Left hindlimb (tissue), 1 donor: ENCODE measurements at regions not wholly inside any gene's neighbourhood (a gene's known extent, or its start where the extent isn't known, plus 50 kb on each side); places are given as distances from the start of the nearest gene placed in this dataset.

Experiments used
- DNase-seq: peaks from one replicate; pipeline ENCODE4 v3.0.0-alpha.2; 2018

DNA sequence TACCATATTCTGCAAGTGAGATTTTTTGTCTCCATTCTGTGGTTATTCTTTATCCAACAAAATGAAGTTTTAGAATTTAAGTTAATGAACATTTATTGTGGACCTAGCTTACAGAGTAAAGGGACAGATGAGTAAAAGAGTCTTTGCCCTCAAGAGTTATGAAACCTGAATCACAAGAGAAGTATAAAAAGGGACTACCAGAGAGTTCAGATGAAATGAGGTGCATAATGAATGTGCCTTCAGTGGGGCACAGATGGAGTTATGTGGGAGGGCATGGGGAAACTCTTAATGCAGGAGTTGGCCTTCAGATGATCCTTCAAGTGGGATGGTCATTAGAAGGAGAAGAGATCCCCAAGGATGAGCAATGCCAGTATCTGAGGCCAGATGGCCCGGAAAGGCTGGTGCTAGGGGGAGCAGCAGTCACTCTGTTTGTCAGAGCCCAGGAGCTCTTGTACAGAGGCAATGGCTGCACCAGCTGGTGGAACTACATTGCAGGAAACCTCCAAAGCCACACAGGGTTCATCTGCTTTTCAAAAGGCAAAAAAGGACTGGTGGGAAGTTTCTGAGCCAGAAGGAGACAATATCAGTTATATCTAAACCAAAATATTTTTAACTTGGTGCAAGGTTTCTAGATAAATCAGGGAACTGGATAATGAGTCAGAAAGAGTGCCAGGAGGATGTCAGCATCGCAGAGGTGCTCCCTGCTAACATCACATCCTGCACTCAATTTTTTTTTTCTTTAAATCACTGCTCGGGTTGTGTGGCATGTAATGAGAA lies 162.0 kb downstream of the KLF6 start:
- DNase-seq = no peak

DNA sequence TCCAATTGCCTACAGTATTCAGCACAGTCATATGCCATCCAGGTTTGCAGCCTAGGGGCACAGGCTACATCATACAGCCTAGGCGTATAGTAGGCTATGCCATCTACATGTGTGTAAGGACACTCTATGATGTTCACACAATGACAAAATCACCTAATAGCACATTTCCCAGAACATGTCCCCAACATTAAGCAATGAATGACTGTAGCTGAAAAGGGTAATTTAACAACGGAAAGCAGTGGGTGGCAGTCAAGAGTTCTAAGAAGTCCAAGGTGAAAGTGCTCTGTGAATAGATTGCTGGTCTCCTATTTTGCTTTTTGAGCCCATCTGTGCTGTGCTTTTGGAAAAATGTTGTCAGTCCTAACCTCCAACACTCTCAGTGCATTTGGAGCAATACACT lies 162.6 kb downstream of the KLF6 start:
- no peak for DNase-seq

DNA sequence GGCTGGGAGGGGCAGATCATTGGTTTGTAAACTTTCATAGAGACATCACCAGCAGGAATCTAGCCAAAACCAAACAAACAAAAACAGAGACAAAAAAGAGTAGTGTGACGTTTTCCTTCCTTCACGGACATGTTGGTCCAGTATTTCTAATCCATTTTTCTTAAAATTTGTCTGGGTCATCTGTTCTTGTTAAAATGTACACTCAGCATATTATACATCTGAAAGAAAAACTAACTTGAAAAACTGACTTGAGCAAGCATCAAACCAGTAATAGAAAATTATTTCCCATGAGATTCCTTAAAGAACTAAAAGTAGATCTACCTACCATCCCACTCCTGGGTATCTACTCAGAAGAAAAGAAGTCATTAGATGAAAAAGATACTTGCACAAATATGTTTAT lies 164.2 kb downstream of the KLF6 start:
- DNase-seq = no peak

DNA sequence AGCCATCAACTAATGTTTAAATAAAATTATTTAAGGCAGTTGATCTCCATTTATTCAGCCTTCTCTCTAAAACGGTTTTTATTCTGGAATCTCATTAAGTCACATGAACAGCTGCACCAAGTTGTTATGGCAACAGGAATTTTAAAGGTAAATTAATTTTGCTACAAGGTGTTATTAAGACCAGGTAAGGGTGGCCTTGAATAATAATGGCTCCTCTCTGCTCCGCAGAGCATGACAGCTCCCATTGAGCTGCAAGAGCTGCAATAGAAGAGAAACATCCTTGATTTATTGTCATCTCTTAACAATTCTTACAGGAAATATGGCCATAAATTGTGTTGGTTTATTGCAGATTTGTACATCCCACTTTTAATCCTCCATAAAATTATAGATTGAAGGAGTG lies 165.8 kb downstream of the KLF6 start:
- DNase-seq = no peak

DNA sequence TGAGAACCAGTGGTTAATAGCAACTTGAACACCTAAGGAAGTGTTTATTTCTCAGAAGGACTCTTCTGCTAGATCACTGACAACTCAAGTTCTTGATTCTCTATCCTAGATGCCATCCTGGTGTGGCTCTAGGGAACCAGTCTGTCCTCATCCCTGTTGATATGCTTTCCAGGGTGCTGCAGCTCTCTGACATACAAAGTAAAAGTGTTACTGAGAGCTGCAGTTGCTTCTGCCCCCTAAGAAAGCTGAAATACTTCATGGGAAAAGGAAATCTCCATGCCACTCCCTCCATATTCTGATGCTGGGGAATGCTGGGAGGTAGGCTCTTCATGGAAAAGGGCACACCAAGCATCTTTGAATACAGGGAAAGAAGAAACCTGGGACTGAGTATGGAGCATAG lies 168.1 kb downstream of the KLF6 start:
- no peak for DNase-seq

DNA sequence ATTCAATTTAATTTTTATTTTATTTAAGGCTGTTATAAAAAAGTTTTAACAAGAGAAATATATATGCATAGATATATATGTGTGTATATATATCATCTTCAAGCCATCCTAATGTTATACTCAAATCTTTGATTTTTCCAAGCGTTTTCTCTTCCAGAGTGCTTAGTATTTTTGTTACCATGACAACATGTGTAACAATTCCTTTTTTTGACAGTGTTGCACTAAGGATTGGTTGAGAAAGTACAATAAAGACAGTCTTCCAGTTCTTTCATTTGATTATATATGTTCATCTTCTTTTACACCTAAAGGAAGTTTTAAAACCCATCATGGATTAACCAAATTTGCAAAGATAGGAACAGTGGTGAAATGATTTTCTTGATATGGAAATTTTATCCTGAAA lies 171.7 kb downstream of the KLF6 start:
- no peak for DNase-seq

DNA sequence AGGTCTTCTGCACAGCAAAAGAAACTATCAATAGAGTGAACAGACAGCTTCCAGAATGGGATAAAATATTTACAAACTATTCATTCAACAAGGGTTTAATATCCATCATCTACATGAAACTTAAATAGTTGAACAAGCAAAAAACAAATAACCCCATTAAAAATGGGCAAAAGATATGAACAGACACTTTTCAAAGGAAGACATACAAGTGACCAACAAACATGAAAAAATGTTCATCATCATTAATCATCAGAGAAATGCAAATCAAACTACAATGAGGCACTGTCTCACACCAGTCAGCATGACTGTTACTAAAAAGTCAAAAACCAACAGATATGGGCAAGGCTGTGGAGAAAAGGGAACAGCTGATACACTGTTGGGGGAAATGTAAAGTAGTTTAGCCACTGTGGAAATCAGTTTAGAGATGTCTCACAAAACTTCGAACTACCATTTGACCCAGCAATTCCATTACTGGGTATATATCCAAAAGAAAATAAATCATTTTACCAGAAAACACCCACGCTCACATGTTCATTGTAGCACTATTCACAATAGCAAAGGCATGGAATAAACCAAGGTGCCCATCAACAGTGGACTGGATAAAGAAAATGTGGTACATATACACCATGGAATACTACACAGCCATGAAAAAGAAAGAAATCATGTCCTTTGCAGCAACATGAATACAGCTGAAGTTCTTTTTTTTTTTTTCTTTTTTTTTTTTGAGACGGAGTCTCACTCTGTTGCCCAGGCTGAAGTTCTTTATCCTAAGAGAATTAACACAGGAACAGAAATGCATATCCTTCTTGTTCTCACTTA lies 172.6 kb downstream of the KLF6 start:
- DNase-seq = no peak

DNA sequence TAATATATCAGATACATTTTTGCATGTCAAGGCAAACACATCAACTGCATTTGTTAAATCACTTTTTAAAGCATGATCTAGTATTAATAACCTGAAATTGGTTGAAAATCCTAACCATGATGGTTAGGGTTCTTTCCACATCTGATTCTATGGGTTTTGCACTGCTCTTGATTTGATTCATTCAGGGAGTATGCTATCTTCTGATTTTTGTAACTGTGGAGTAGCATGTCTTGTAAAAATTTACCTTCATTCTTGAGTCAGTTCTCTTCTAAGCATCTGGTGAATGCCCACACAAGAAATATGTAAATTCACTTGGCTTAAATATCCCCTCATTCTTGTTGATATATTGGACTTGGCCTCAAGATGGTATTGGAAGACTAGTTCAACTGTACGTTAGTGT lies 178.7 kb downstream of the KLF6 start:
- DNase-seq = no peak

DNA sequence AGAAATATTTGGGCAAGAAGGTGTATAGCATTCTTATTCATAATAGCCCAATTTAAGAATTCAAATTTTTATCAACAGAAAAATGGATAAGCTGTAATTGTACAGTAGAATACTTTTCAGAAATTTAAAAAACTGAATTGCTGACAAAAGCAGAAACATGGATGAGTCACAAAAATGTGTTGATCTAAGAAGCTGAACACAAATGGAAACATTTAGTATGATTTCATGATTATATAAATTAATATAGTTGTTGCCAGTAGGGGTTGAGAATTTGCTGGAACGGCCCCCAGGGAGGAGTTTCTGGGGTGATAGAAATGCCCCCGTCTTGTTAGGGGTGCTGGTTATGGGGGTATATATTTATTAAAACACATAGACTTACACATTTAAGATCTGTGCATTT lies 179.1 kb downstream of the KLF6 start:
- no peak for DNase-seq

DNA sequence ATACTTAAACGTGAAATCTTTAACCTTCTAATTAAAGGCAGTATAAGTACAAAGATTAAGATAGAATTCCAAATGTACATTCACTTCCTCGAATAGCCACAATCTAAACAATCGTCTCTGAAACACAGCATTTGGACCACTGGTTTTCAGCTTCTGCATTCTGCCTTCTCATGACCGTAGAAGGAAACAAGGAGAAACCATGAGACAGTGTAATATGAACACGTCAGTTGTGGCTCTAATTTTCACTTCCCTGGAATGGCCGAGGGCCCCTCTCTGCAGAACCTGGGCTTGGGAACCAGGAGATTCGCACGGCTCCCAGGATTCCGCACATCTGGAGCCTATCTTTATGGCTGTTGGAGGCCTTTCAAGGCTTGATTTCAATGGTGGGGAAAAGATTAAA lies 189.3 kb downstream of the KLF6 start:
- DNase-seq = no peak

DNA sequence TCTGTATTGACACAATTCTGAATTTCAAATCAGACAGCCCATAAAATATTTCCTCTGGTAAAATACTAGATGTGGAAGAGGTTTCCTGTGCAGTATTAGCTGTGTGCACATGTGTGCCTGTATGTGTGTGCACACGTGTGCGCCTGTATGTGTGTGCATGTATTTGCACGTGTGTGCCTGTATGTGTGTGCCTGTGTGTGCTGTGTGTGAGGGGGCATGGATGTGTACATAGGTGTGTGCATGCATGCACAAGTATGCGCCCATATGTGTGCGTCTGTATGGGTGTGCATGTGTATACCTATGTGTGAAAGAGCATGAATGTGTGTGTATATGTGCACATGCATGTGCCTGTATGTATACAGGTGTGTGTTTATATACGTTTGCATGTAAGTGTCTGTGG lies 191.4 kb downstream of the KLF6 start:
- DNase-seq = no peak

DNA sequence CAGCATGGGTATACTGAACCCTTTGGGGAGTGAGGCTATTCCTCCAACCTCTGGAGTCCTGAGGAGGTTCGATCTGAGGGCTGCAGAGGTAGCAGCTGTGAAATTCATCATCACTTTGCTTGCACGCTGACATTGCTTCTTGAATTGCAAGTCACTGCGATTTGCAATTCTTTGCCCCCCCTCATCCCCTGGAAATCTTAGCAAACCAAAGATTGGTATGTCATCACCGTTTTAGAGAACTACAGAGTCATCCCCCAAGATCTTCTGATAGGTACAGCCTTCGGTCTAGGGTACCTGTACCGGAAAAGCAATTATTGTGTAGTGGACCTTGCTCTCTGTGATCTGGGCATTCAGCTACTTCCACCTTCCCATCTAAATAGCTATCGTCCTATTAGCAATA lies 192.6 kb downstream of the KLF6 start:
- no peak for DNase-seq

DNA sequence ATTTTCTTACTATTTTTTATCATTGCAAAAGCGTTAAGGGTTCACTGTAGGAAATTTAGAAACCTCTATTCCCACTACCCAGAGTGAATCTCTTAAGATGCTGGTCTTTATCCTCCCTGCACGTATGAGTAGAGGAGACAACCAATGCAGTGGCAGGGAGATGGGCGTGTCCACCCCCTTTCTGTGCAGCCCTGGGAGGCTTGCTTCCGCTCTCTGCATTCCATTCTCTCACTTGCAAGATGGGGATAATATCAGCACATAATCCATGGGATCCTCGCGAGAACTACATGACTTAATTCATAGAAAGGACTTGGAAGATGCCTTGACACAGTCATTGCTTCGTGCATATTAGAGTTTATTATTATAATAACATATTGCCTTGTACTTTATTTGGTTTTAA lies 196.2 kb downstream of the KLF6 start:
- DNase-seq = no peak

DNA sequence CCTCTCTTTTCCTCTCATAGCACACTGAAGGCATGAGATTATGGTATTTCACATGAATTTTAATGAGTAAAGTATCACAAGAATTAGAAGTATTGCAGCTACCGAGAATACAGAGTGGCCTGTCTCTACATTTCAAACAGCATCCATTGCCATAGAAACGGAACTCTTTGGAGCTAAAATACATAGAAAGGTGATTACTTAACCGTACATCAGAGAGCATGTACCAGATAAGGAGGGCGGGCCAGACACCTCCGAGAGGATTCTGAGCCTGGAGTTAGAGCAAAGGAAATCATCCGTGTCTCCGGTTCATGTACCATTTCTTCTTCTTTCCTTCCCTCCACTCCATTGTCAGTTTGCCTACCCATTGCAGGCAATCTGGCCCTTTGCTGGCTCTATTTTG lies 196.7 kb downstream of the KLF6 start:
- no peak for DNase-seq

DNA sequence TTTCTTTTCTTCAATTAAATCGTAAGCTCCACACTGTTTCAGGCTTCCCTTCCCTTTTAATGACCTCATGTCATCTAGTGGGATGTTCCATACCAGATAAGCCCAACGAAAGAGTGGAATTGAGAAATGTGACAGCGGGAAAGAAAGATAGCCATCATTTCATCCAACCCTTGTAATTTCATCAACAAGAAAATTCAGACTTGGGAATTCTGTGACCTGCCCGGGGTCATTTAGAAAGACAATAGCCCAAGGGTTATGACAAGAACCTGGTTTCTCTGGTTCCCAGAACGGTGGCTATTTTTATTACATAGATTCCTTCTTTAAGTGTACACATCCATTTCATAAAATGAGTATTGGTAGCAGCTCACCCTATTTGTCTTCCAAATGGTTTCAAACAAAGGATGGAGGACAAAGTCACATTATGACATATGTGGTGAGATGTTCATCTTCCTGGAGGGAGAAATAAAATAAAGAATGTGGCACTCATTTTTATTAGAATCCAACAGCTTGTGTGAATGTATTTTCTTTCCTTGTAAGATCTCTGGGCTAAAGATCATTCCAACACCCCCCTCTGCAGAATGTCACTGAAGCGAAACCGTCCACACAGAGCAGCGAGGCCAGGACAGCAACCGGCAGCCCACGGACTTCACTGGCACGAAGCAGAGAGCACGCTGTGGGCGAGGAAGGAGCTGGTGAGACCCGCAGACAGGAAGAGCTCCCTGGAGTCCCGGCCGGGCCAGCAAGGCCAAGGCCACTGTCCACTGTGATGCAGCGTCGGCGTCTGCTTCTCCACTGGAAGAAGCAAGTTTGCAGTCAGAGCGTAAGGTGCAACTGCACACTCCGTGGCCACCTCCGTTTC lies 199.9 kb downstream of the KLF6 start:
- no peak for DNase-seq

DNA sequence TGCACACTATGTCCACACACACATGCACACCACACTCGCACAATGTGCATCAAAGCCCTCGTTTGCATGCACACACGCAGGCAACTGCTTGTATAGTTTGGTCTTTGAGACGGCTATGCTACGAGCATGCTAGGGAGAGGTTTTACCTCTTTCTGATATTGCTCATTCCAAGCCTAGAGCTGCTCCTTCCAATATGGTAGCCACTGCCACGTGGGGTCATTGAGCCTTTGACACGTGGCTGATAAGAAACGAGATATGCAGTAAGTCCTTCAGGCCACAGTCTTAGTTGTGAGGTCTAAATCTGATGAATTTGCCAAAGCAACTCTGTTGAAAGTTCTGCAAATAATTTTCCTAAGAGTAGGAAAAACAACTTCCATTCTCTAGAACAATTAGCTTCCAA lies 204.4 kb downstream of the KLF6 start:
- DNase-seq = no peak

DNA sequence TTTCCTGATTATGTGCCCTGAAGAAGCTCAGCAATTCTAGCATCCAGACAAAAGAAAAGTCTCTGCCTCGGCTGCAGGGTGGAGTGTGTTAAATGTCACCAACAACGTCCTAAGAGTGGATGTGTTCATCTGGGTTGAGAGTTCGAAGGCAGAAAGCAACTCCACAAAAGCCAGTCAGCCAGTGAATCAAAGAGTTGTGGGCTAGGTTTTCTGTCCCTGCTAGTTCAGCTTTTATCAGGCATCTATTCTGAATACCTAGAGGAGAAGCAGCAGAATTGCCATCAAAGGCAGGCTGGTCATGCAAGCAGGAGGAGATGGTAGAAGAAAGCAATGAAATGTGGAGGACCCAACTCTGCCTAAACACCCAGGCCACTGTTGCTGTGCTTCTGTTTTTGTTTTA lies 205.2 kb downstream of the KLF6 start:
- DNase-seq = no peak

DNA sequence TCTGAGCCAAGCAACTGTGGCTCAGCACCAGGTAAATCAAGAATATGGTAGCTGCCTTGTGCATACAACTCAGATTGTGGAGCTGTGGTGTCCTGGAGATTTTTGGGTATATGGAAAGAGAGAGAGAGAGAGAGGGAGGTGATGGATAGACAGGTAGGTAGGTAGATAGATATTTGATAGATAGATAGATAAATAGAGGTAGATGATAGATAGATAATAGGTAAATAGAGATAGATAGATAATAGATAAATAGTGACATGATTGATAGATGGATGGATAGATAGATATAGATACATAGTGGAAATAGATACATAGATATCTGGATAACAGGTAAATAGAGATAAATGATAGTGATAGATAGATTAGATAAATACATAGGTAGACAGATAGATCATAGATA lies 206.3 kb downstream of the KLF6 start:
- DNase-seq = no peak

DNA sequence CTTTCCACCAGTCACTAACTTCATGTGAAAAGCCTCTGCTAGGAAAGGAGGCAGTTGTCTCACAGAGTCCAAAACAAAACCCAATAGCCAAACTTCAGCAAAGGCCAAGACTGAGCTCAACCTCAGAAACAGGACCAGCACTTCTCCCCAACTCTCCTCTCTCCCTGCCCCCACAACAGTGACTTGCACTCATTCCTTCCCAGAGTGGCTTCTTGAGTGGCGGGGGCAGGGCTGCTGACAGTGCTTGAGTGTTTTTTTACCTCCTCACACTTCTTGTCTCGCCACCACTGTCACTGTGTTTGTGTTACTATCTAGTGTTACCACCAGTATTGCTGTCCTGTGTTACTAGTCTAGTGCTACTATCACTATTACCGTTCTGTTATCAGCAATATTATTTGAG lies 206.8 kb downstream of the KLF6 start:
- DNase-seq = no peak

DNA sequence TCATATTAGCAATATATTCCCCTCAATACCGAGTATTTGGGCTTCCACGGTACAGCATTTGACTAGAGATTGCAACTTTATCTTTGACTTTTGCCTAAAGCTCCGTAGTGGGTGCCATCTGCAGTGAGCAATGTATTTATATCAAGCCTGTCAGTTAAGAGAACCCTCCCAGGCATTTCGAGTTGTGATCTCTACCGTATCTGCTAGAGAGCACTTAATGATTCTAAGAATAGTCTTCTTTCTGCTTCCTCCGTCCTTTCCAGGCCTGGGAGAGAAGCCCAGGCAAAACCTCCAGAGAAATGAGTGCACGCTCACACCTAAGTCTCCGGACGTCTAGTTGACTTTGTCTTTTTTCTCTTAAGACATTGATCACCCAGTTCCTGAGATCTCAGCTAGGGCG lies 210.6 kb downstream of the KLF6 start:
- DNase-seq = no peak

DNA sequence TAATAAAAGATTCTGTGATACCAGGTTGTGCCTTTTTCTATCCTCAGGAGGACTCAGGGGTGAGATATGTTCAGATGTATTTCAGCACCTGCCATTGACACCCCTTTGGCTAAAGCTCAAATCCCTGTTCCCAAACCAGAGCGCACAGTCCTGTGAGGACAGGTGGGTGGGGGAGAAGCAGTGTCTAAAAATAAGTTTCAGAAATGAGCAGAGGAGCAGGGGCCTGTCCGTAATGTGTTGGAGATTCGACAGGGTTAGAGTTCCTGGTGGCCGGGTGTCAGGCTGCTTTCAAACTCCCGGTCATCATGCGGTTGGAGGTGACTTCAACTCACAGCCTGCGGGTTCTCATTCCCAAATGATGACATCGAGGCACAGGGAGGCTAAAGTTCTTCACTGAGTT lies 211.5 kb downstream of the KLF6 start:
- DNase-seq = no peak

DNA sequence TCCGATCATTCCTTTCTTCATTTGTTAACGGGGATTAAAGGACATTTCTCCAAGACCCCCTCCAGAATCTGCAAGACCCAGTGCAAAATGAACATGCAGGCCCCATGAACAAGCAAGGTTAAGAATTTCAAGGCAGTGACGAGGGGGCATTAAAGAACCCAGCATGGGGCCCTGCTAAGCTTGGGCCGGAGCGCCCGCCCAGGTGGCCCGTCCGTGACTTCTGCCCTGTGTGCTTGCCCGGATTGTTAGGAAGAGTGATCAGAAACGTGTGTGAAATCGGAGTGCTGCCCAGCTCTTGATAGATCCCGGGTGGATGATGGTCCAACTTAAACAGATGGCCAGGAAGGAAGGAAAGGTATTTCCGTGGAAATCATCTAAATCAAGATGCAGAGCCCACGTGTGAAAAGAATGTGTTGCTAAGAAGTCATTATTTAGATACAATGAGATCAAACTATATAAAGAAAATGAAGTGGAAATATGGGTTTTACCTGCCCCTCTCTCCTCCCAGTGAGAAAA lies 213.6 kb downstream of the KLF6 start:
- DNase-seq = no peak

DNA sequence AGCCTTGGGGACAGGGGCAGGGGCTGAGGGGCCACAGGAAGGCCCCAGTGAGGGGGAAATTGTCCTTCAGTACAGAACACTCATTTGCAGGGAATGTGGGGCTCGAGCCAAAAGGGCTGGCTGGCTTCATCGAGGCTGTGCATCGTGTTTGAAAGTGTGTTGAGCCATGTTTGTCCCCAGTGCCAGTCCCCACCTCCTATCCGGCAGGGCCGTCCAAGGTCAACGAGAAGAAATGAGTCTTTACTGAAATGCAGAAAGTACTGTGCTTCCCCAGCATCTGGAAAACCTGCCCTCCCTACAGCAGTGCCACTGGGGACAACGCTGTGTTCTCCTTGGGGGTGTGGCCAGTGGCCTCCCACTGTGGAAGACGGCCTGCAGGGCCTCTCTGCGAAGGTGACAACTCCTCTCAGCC lies 214.1 kb downstream of the KLF6 start:
- DNase-seq = no peak
